Ascending aorta (tissue), 2 donors: ENCODE measurements at regions not wholly inside any gene's neighbourhood (a gene's known extent, or its start where the extent isn't known, plus 50 kb on each side); places are given as distances from the start of the nearest gene placed in this dataset.

Experiments used
- DNase-seq, 2 donors: peaks; one replicate each; pipeline ENCODE4 v3.0.0-alpha.2; 2019; ENCODE audit warnings: low spot score in 2 of 2
- H3K27ac ChIP-seq, 2 donors: fragments of 200-600 bp; sonication (generic); one replicate each; pipeline ENCODE4 v1.5.1; 2016 to 2017; ENCODE audit warnings: mild to moderate bottlenecking in 1 of 2
- H3K27me3 ChIP-seq: fragments of 200-600 bp; sonication (generic); one replicate; pipeline ENCODE4 v1.5.1; 2017
- H3K36me3 ChIP-seq, 2 donors: fragments of 200-600 bp; sonication (generic); one replicate each; pipeline ENCODE4 v1.5.1; 2016
- H3K4me1 ChIP-seq, 2 donors: fragments of 200-600 bp; sonication (generic); one replicate each; pipeline ENCODE4 v1.5.1; 2016 to 2017; ENCODE audit warnings: mild to moderate bottlenecking in 1 of 2
- H3K4me3 ChIP-seq, 2 donors: fragments of 200-600 bp; sonication (generic); one replicate each; pipeline ENCODE4 v1.5.1; 2016 to 2017; ENCODE audit warnings: mild to moderate bottlenecking in 1 of 2
- H3K9me3 ChIP-seq, 2 donors: fragments of 200-600 bp; sonication (generic); one replicate each; pipeline ENCODE4 v1.5.1; 2016
- intact Hi-C: fragments of 100-400 bp; cut with DNase I; formaldehyde crosslinking; loops from one replicate; pipeline ENCODE4 v1.15.1; 2023
- TF ChIP-seq, protein P1 (sequence below), 3 experiments: fragments of 200-600 bp in 2 of 3; fragments of 450-650 bp in 1 of 3; sonication (generic) in 2 of 3; IDR thresholded peaks; one replicate each; pipeline ENCODE4 v1.5.1; 2016 to 2019; ENCODE audit warnings: antibody characterized with exemption in 3 of 3, mild to moderate bottlenecking in 1 of 3, moderate library complexity in 1 of 3

DNA sequence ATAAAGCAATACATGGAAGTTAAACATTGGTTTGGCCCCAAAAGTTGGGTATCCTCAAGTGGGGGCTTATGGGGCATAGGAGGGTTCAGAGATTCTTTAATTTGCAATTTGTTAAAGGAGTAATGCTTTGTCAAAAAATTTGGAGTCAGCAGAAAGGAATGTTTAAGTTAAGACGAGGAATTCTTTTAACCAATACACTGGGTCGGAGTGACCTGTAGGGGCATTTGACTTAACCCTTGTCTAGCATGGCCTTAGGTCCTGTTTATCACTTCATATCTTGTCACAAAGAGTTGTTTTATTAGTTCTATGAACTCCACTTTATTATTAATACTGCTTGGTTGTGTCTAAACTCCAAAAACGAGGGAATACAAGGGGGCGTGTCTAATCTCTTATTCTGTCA, 656.1 kb upstream of the RORB start:
- no peak overlapping the region for H3K4me3 ChIP-seq
- TF ChIP-seq, protein P1, sequence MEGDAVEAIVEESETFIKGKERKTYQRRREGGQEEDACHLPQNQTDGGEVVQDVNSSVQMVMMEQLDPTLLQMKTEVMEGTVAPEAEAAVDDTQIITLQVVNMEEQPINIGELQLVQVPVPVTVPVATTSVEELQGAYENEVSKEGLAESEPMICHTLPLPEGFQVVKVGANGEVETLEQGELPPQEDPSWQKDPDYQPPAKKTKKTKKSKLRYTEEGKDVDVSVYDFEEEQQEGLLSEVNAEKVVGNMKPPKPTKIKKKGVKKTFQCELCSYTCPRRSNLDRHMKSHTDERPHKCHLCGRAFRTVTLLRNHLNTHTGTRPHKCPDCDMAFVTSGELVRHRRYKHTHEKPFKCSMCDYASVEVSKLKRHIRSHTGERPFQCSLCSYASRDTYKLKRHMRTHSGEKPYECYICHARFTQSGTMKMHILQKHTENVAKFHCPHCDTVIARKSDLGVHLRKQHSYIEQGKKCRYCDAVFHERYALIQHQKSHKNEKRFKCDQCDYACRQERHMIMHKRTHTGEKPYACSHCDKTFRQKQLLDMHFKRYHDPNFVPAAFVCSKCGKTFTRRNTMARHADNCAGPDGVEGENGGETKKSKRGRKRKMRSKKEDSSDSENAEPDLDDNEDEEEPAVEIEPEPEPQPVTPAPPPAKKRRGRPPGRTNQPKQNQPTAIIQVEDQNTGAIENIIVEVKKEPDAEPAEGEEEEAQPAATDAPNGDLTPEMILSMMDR (IDR thresholded peaks at IDR 0.05), result no peak
- H3K36me3 ChIP-seq, result no peaks in the 10 kb centered on the region
- no peaks in the 10 kb centered on the region for H3K9me3 ChIP-seq
- no peak overlapping the region for H3K27ac ChIP-seq
- H3K4me1 ChIP-seq, result no peaks in the 10 kb centered on the region
- no peak for DNase-seq
- H3K27me3 ChIP-seq, result no peaks in the 10 kb centered on the region
- intact Hi-C loops, result no loop called here

DNA sequence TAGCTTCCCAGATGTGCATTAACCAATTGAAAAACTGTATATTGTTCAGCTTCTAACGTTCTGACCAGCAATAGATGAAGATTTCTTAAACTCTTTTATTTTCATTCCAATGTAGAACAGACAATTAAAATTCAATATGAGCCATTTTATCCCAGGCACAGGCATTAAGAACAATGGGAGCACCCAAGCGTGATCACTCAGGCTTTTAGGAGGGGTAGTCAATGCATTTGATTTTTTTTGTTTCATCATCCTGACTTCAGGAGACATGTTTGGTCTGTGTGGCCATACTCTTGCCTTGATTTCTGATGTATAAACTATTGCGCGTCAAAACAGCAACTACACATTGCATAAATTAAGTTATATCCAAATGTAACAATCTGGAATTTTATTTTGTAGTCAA, 653.0 kb upstream of the RORB start:
- no peak overlapping the region for H3K27ac ChIP-seq
- H3K27me3 ChIP-seq, result no peaks in the 10 kb centered on the region
- no peaks in the 10 kb centered on the region for H3K36me3 ChIP-seq
- no peaks in the 10 kb centered on the region for H3K9me3 ChIP-seq
- H3K4me3 ChIP-seq, result no peak overlapping the region
- no peak for DNase-seq
- H3K4me1 ChIP-seq, result no peaks in the 10 kb centered on the region
- TF ChIP-seq, protein P1 (IDR thresholded peaks at IDR 0.05), result no peak
- intact Hi-C loops, result no loop called here

DNA sequence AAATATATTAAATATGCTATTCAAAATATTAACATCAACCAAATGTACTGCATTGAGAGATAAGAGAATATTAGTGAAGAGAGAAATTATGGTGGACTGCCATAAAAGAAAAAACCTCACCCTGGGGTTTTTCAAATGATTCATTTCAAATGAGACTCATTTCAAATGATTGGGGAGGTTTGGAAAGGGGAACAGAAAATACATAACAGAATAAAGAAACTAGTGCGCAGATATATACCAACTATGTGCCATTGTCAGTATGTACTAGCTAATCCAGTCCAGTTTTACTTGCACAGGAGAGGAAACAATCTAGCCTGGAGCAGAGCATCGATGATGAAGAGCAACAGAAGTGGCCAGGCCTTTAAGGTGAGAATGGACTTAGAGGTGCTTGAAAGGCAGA, 651.6 kb upstream of the RORB start:
- no peak overlapping the region for H3K27ac ChIP-seq
- H3K4me3 ChIP-seq, result no peak overlapping the region
- H3K27me3 ChIP-seq, result no peaks in the 10 kb centered on the region
- TF ChIP-seq, protein P1 (IDR thresholded peaks at IDR 0.05), result no peak
- intact Hi-C loops, result no loop called here
- no peaks in the 10 kb centered on the region for H3K4me1 ChIP-seq
- no peaks in the 10 kb centered on the region for H3K36me3 ChIP-seq
- H3K9me3 ChIP-seq, result no peaks in the 10 kb centered on the region
- DNase-seq, result no peak

DNA sequence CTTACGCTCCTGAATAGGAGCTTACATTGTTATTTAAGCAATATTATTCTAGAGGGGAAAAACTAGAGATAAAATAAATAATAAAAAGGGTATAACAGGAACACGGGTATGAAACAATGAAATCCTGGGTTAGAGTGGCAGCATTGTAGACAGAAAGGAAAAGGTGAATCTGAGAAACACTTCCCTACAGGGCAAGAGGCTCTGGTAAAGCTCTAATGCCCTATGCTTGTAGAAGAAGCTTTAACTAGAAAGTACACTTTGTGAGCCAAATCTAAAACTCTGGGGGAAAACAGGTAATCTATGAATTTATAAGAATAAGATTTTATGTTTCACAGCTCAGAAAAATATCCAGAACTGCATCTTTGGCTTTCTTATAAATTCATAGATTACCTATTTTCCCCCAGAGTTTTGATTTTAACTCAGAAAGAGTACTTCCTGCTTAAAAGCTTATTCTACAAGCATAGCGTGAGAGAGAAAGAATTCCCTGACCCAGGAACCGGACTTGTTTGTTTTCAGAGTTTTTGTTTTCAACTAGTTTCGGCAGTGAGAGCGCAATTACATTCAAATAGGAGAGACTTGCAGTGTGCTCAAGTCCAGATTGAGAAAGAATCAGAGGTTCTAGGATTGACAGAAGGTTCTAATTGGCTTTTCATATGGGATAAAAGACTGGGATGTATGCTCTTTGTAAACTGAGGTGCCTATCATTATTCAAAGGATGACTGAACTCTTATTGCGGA, 651.0 kb upstream of the RORB start:
- Histone ChIP-seq H3K4me1 (no peaks in the 10 kb centered on the region), H3K9me3 (no peaks in the 10 kb centered on the region), H3K36me3 (no peaks in the 10 kb centered on the region), H3K27ac (no peak overlapping the region), H3K27me3 (no peaks in the 10 kb centered on the region), H3K4me3 (no peak overlapping the region)
- TF ChIP-seq, protein P1 (IDR thresholded peaks at IDR 0.05), result no peak
- no peak for DNase-seq
- intact Hi-C loops, result no loop called here

DNA sequence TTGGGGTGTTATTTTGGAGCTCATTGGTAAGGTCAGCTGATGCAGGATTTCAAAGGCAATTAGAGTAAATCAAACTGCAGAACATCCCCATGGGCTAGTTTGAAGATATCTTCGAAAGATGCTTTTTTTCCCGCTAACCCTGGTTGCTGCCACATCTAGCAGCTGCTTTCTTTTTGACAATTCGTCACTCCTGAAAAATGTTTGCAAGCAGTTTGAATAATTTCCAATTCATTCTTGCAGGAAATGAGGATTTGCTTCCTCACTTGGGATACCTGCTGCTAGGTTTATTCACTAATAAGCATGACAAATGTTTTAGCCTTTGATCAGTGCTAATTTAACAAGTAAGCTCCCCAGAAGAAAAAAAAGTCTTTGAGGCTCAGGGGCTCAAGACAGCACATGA, 649.6 kb upstream of the RORB start:
- TF ChIP-seq, protein P1 (IDR thresholded peaks at IDR 0.05), result no peak

DNA sequence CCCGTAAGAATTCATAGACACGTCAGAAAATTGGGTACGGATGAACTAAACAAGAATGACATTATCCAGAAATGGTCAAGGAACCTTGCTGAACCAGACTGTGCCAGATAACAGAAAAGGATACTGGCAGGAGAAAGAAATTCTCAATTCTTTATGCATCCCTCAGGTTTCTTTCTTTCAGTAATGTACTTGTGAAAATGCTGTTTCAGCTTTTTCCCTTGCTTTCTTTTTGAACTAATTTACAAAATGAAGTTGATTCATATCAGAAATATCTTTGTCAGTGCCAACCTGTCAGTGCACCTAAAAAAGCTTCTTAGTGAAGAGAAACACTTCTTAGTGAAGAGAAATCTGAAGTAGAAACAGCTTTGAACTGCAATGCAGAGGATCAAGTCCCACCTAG, 643.6 kb upstream of the RORB start:
- intact Hi-C loops, result no loop called here
- no peaks in the 10 kb centered on the region for H3K9me3 ChIP-seq
- no peak for DNase-seq
- no peaks in the 10 kb centered on the region for H3K27me3 ChIP-seq
- no peak overlapping the region for H3K27ac ChIP-seq
- no peaks in the 10 kb centered on the region for H3K4me1 ChIP-seq
- TF ChIP-seq, protein P1 (IDR thresholded peaks at IDR 0.05), result no peak
- H3K4me3 ChIP-seq, result no peak overlapping the region
- H3K36me3 ChIP-seq, result no peaks in the 10 kb centered on the region

More for the DNA sequence above, 649.6 kb upstream of the RORB start:
- Histone ChIP-seq H3K9me3 (no peaks in the 10 kb centered on the region), H3K36me3 (no peaks in the 10 kb centered on the region), H3K4me3 (no peak overlapping the region), H3K27me3 (no peaks in the 10 kb centered on the region), H3K4me1 (no peaks in the 10 kb centered on the region), H3K27ac (no peak overlapping the region)
- intact Hi-C loops, result no loop called here
- no peak for DNase-seq
